H9 (cell line): ENCODE measurements at regions not wholly inside any gene's neighbourhood (a gene's known extent, or its start where the extent isn't known, plus 50 kb on each side); places are given as distances from the start of the nearest gene placed in this dataset.

Experiments
- DNase-seq: peaks from one replicate; pipeline ENCODE4 v3.0.0-alpha.2; 2017
- H2AFZ ChIP-seq: one replicate; pipeline ENCODE4 v1.6.1; 2013; ENCODE audit warnings: mild to moderate bottlenecking, low read length, control low read depth, moderate library complexity
- H2AK5ac ChIP-seq: 2 replicates; pipeline ENCODE4 v1.6.1; 2013; ENCODE audit warnings: low read length, control low read depth, mixed read lengths; ENCODE audit not compliant: insufficient read length
- H2BK120ac ChIP-seq: one replicate; pipeline ENCODE4 v1.6.1; 2013; ENCODE audit warnings: low read depth, mild to moderate bottlenecking, low read length, control low read depth, inconsistent platforms; ENCODE audit not compliant: poor library complexity, severe bottlenecking
- H2BK12ac ChIP-seq: 2 replicates; pipeline ENCODE4 v1.6.1; 2013; ENCODE audit warnings: low read length, control low read depth, mixed read lengths, low read depth; ENCODE audit not compliant: insufficient read length
- H2BK15ac ChIP-seq: 2 replicates; pipeline ENCODE4 v1.6.1; 2013; ENCODE audit warnings: low read depth, low read length, control low read depth
- H2BK20ac ChIP-seq: one replicate; pipeline ENCODE4 v1.6.1; 2013; ENCODE audit warnings: low read depth, mild to moderate bottlenecking, low read length, control low read depth, inconsistent platforms; ENCODE audit not compliant: poor library complexity, severe bottlenecking
- H2BK5ac ChIP-seq: 2 replicates; pipeline ENCODE4 v1.6.1; 2013; ENCODE audit warnings: low read length, control low read depth, mixed read lengths; ENCODE audit not compliant: insufficient read length
- H3K14ac ChIP-seq: 2 replicates; pipeline ENCODE4 v1.6.1; 2013; ENCODE audit warnings: low read length, control low read depth; ENCODE audit not compliant: insufficient read depth
- H3K18ac ChIP-seq: 2 replicates; pipeline ENCODE4 v1.6.1; 2013; ENCODE audit warnings: low read depth, mild to moderate bottlenecking, mixed read lengths, low read length, control low read depth; ENCODE audit not compliant: insufficient read length
- H3K23ac ChIP-seq: 2 replicates; pipeline ENCODE4 v1.6.1; 2013; ENCODE audit warnings: low read length, control low read depth, mixed read lengths, low read depth; ENCODE audit not compliant: insufficient read length
- H3K23me2 ChIP-seq: 2 replicates; pipeline ENCODE4 v1.6.1; 2013; ENCODE audit warnings: low read depth, mild to moderate bottlenecking, mixed read lengths, low read length, control low read depth; ENCODE audit not compliant: insufficient read length, poor library complexity, severe bottlenecking
- H3K27ac ChIP-seq: 2 replicates; pipeline ENCODE4 v1.5.1; 2013; ENCODE audit warnings: low read length, control low read depth, mixed read lengths, low read depth; ENCODE audit not compliant: insufficient read length
- H3K27me3 ChIP-seq: 2 replicates; pipeline ENCODE4 v1.6.1; 2013; ENCODE audit warnings: low read length, control low read depth, inconsistent platforms; ENCODE audit not compliant: insufficient read depth
- H3K4ac ChIP-seq: 2 replicates; pipeline ENCODE4 v1.6.1; 2013; ENCODE audit warnings: low read depth, mild to moderate bottlenecking, control low read depth, inconsistent platforms, low read length, moderate library complexity
- H3K4me1 ChIP-seq: 2 replicates; pipeline ENCODE4 v1.6.1; 2013; ENCODE audit warnings: low read length, control low read depth, inconsistent platforms; ENCODE audit not compliant: insufficient read depth
- H3K4me2 ChIP-seq: 2 replicates; pipeline ENCODE4 v1.6.1; 2013; ENCODE audit warnings: low read length, control low read depth, mixed read lengths; ENCODE audit not compliant: insufficient read length, insufficient read depth
- H3K56ac ChIP-seq: 2 replicates; pipeline ENCODE4 v1.6.1; 2013; ENCODE audit warnings: low read depth, mild to moderate bottlenecking, mixed read lengths, low read length, control low read depth; ENCODE audit not compliant: insufficient read length
- H3K79me1 ChIP-seq: 2 replicates; pipeline ENCODE4 v1.6.1; 2013; ENCODE audit warnings: low read depth, mild to moderate bottlenecking, moderate library complexity, low read length, control low read depth, inconsistent platforms; ENCODE audit not compliant: insufficient read depth, poor library complexity, severe bottlenecking
- H3K79me2 ChIP-seq: 2 replicates; pipeline ENCODE4 v1.6.1; 2013; ENCODE audit warnings: low read length, control low read depth, inconsistent platforms; ENCODE audit not compliant: insufficient read depth
- H3K9ac ChIP-seq: 2 replicates; pipeline ENCODE4 v1.6.1; 2013; ENCODE audit warnings: low read length, control low read depth, mixed read lengths; ENCODE audit not compliant: insufficient read length; ENCODE audit errors: extremely low read depth
- H3K9me3 ChIP-seq: one replicate; pipeline ENCODE4 v1.6.1; 2013; ENCODE audit warnings: low read depth, low read length, inconsistent platforms; ENCODE audit not compliant: control insufficient read depth
- H3T11ph ChIP-seq: one replicate; pipeline ENCODE4 v1.6.1; 2013; ENCODE audit warnings: mild to moderate bottlenecking, low read length, control low read depth, inconsistent platforms
- H4K20me1 ChIP-seq: one replicate; pipeline ENCODE4 v1.6.1; 2013; ENCODE audit not compliant: control insufficient read depth, insufficient read length, insufficient read depth
- H4K5ac ChIP-seq: 2 replicates; pipeline ENCODE4 v1.6.1; 2013; ENCODE audit warnings: low read depth, mild to moderate bottlenecking, mixed read lengths, low read length, control low read depth; ENCODE audit not compliant: insufficient read length
- H4K8ac ChIP-seq: replicated peaks from 2 replicates; pipeline ENCODE4 v1.6.1; 2013; ENCODE audit warnings: low read length, control low read depth, mixed read lengths, low read depth; ENCODE audit not compliant: insufficient read length
- H4K91ac ChIP-seq: 2 replicates; pipeline ENCODE4 v1.6.1; 2013; ENCODE audit warnings: low read depth, mild to moderate bottlenecking, moderate library complexity, mixed read lengths, low read length, control low read depth; ENCODE audit not compliant: insufficient read length
- H3K27ac Mint-ChIP-seq, 3 experiments: 2 replicates in 2 of 3; 3 replicates in 1 of 3; pipeline ENCODE4 v1.8.0; 2020 to 2021; ENCODE audit warnings: mixed read lengths in 3 of 3, mild to moderate bottlenecking in 1 of 3, moderate library complexity in 1 of 3
- H3K27me3 Mint-ChIP-seq: 2 replicates; pipeline ENCODE4 v1.8.0; 2021; ENCODE audit warnings: low read depth, mild to moderate bottlenecking, moderate library complexity, mixed read lengths
- H3K36me3 Mint-ChIP-seq, 3 experiments: 2 replicates in 2 of 3; 3 replicates in 1 of 3; pipeline ENCODE4 v1.8.0; 2020 to 2021; ENCODE audit warnings: low read depth in 3 of 3, mixed read lengths in 3 of 3; ENCODE audit not compliant: insufficient read depth in 1 of 3
- H3K4me1 Mint-ChIP-seq, 2 experiments: 2 replicates each; pipeline ENCODE4 v1.8.0; 2020; ENCODE audit warnings: mixed read lengths in 2 of 2
- H3K4me3 Mint-ChIP-seq, 2 experiments: 2 replicates in 1 of 2; 3 replicates in 1 of 2; pipeline ENCODE4 v1.8.0; 2020 to 2021; ENCODE audit warnings: mild to moderate bottlenecking in 2 of 2, mixed read lengths in 2 of 2, moderate library complexity in 1 of 2
- H3K9me3 Mint-ChIP-seq, 2 experiments: 2 replicates in 1 of 2; 3 replicates in 1 of 2; pipeline ENCODE4 v1.8.0; 2020; ENCODE audit warnings: mild to moderate bottlenecking in 2 of 2, mixed read lengths in 2 of 2, moderate library complexity in 1 of 2
- CTCF ChIP-seq: fragments of 200-600 bp; sonication (generic); conservative IDR thresholded peaks from 3 replicates; pipeline ENCODE4 v1.8.0; 2021; ENCODE audit warnings: antibody characterized with exemption, mild to moderate bottlenecking
- WGBS: extraction: QIAGEN DNeasy Blood & Tissue Kit; methylation state at CpG from one replicate; pipeline ENCODE4 v1.1.7; 2013; ENCODE audit warnings: missing lambda C conversion rate, low lambda C conversion rate, mixed read lengths; ENCODE audit not compliant: insufficient read length; ENCODE audit errors: extremely low coverage; 5-methylcytosine and 5-hydroxymethylcytosine counted together

DNA sequence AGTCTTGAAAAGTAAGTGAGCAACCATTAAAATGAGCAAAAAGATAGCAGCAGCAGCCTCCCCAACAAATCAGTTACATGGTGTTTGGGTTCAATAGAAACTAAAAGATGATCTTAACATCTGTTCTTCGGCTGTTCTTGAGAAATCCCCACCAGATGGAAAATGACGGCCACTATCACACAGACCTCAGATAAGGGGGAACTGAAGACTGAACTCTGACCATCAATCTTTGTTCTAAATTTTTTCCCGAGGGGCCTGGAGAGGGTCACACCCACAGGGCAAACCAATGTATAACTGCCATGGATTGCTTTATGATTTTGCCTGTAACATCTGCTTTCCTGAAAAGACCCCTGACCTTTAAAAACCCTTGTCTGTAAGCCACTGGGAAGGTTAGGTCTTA, 624.8 kb upstream of the KIRREL3 start:
- no peak overlapping the region for H3K4ac ChIP-seq
- no peak overlapping the region for H3K27ac ChIP-seq
- H3K4me3 Mint-ChIP-seq: no peak overlapping the region
- no peak overlapping the region for H2BK120ac ChIP-seq
- no peak overlapping the region for H4K91ac ChIP-seq
- H4K8ac ChIP-seq: no peak overlapping the region
- no peak overlapping the region for H3T11ph ChIP-seq
- H2BK5ac ChIP-seq: no peak overlapping the region
- H4K5ac ChIP-seq: no peak overlapping the region
- no peak overlapping the region for H2BK12ac ChIP-seq
- no peak overlapping the region for H2AK5ac ChIP-seq
- H3K27me3 ChIP-seq: no peaks in the 10 kb centered on the region
- no peak overlapping the region for H3K18ac ChIP-seq
- H2BK15ac ChIP-seq: no peak overlapping the region
- DNase-seq: no peak
- no peaks in the 10 kb centered on the region for H3K36me3 Mint-ChIP-seq
- H3K4me2 ChIP-seq: no peak overlapping the region
- H3K9me3 Mint-ChIP-seq: no peaks in the 10 kb centered on the region
- no CpG with 5 or more reads among the region's 3 CpGs for WGBS
- no peak overlapping the region for H3K9ac ChIP-seq
- no peak for TF ChIP-seq CTCF
- H3K56ac ChIP-seq: no peak overlapping the region
- no peak overlapping the region for H3K14ac ChIP-seq
- no peaks in the 10 kb centered on the region for H3K4me1 ChIP-seq
- no peaks in the 10 kb centered on the region for H3K9me3 ChIP-seq
- no peaks in the 10 kb centered on the region for H3K79me1 ChIP-seq
- H2BK20ac ChIP-seq: no peak overlapping the region
- H3K4me1 Mint-ChIP-seq: peaks cover 7 to 12% of the 10 kb centered on the region in 2 experiments
- H3K79me2 ChIP-seq: no peaks in the 10 kb centered on the region
- H3K27me3 Mint-ChIP-seq: no peaks in the 10 kb centered on the region
- no peak overlapping the region for H2AFZ ChIP-seq
- no peaks in the 10 kb centered on the region for H4K20me1 ChIP-seq
- no peak overlapping the region for H3K27ac Mint-ChIP-seq
- H3K23me2 ChIP-seq: no peaks in the 10 kb centered on the region
- no peak overlapping the region for H3K23ac ChIP-seq
